ENCODE measurements at regions not wholly inside any gene's neighbourhood (a gene's known extent, or its start where the extent isn't known, plus 50 kb on each side); places are given as distances from the start of the nearest gene placed in this dataset.
A peak's percentile ranks its signal among the peaks of the same experiment; 100 is the strongest.
"Not testable (repeated sequence)": the region's sequence is repeated elsewhere in the genome, so short reads cannot be mapped to it uniquely, and the experiment has no call there.

- Histone ChIP-seq H3K4me3 (no peak overlapping the region), H3K4me2 (0 out of 3 replicates have a peak overlapping the region, but pooled peaks have one; percentile 9), H3K27ac (no peak overlapping the region), H3K4me1 (no peaks in the 10 kb centered on the region), H3K9me3 (no peaks in the 10 kb centered on the region)
- ChIA-PET CTCF (no interaction called here), POLR2A (no interaction called here)
- TF ChIP-seq POLR2A (IDR thresholded peaks at IDR 0.05; ENCODE audit: low read length) (no peak), ESRRA (IDR thresholded peaks at IDR 0.05; ENCODE audit: borderline replicate concordance, low read length) (no peak), ZNF302 (CRISPR knock-in tag; IDR thresholded peaks at IDR 0.05) (no peak), MAZ (IDR thresholded peaks at IDR 0.05; ENCODE audit: borderline replicate concordance, low read depth, low read length) (no peak), SMC3 (IDR thresholded peaks at IDR 0.05) (no peak), JUNB (IDR thresholded peaks at IDR 0.05) (no peak), SREBF2 (IDR thresholded peaks at IDR 0.05) (no peak), ZFP36 (IDR thresholded peaks at IDR 0.05; ENCODE audit: borderline replicate concordance, partially characterized antibody) (no peak), GATA3 (IDR thresholded peaks at IDR 0.05; ENCODE audit: borderline replicate concordance) (no peak), RNF2 (IDR thresholded peaks at IDR 0.05; ENCODE audit: borderline replicate concordance, low read depth) (no peak), KDM1A (IDR thresholded peaks at IDR 0.05; ENCODE audit: low read depth) (no peak), NFE2L2 (conservative IDR thresholded peaks at IDR 0.05; ENCODE audit: low read length) (no peak), ZC3H11A (IDR thresholded peaks at IDR 0.05) (no peak), CEBPB (IDR thresholded peaks at IDR 0.05) (no peak), ZSCAN20 (CRISPR knock-in tag; IDR thresholded peaks at IDR 0.05) (no peak), PBX3 (IDR thresholded peaks at IDR 0.05) (no peak), NPAS2 (CRISPR knock-in tag; IDR thresholded peaks at IDR 0.05; ENCODE audit: borderline replicate concordance) (no peak), HOXA7 (CRISPR knock-in tag; IDR thresholded peaks at IDR 0.05) (no peak)
- DNase-seq (ENCODE audit: low read depth in 1 of 2, low spot score in 1 of 2): no peak
- ATAC-seq: no peak
- WGBS (ENCODE audit: missing lambda C conversion rate): 34% methylated on average over 8 of the region's 8 CpGs
- FAIRE-seq: no peak
Measured at GRCh38 chr5:67548520-67549295, 352.1 kb upstream of the CD180 start.

- Histone ChIP-seq H3K27ac (no peak overlapping the region), H3K9me3 (no peaks in the 10 kb centered on the region), H3K4me1 (no peaks in the 10 kb centered on the region), H3K4me2 (no peak overlapping the region), H3K4me3 (no peak overlapping the region)
- ChIA-PET POLR2A (no interaction called here), CTCF (no interaction called here)
- DNase-seq (ENCODE audit: low read depth in 1 of 2, low spot score in 1 of 2) (no peak), ATAC-seq (no peak), FAIRE-seq (no peak)
- TF ChIP-seq RARB (CRISPR knock-in tag; IDR thresholded peaks at IDR 0.05) (no peak), JUN (IDR thresholded peaks at IDR 0.05) (no peak), RAD21 (conservative IDR thresholded peaks at IDR 0.05 in 1 of 2, IDR thresholded peaks at IDR 0.05 in 1 of 2) (no peak), ESRRA (IDR thresholded peaks at IDR 0.05; ENCODE audit: borderline replicate concordance, low read length) (no peak), HOXB5 (CRISPR knock-in tag; IDR thresholded peaks at IDR 0.05) (no peak), HOXA7 (CRISPR knock-in tag; IDR thresholded peaks at IDR 0.05) (no peak), ZNF302 (CRISPR knock-in tag; IDR thresholded peaks at IDR 0.05) (no peak), TFCP2L1 (CRISPR knock-in tag; IDR thresholded peaks at IDR 0.05) (no peak), ATOH8 (CRISPR knock-in tag; IDR thresholded peaks at IDR 0.05; ENCODE audit: low read depth) (no peak), JUNB (IDR thresholded peaks at IDR 0.05) (no peak), MAZ (IDR thresholded peaks at IDR 0.05; ENCODE audit: borderline replicate concordance, low read depth, low read length) (no peak), USF2 (IDR thresholded peaks at IDR 0.05) (no peak), CBX2 (IDR thresholded peaks at IDR 0.05; ENCODE audit: borderline replicate concordance, low read depth) (no peak), CEBPB (IDR thresholded peaks at IDR 0.05) (no peak), REST (IDR thresholded peaks at IDR 0.05) (no peak), GATA3 (IDR thresholded peaks at IDR 0.05; ENCODE audit: borderline replicate concordance) (no peak)
- 67% methylated on average over 1 of the region's 1 CpG for WGBS (ENCODE audit: missing lambda C conversion rate)
Measured at GRCh38 chr5:67547682-67548081, 351.1 kb upstream of the CD180 start.

- H3K4me2 ChIP-seq; ATAC-seq; H3K27ac ChIP-seq; H3K9me3 ChIP-seq; H3K4me3 ChIP-seq; CTCF ChIA-PET; POLR2A ChIA-PET; DNase-seq (ENCODE audit: low read depth in 1 of 2, low spot score in 1 of 2); H3K4me1 ChIP-seq; FAIRE-seq: not testable (repeated sequence)
Measured at GRCh38 chr5:67544942-67545341, 348.3 kb upstream of the CD180 start.
